Lung (tissue), 11 donors: ENCODE measurements at regions not wholly inside any gene's neighbourhood (a gene's known extent, or its start where the extent isn't known, plus 50 kb on each side); places are given as distances from the start of the nearest gene placed in this dataset.
"Not testable (repeated sequence)": the region's sequence is repeated elsewhere in the genome, so short reads cannot be mapped to it uniquely, and the experiment has no call there.

Source experiments
- ATAC-seq: fragments of 200-7000 bp; cut with Tn5 transposase; one replicate; pipeline ENCODE4 v1.9.1; 2020; ENCODE audit warnings: moderate number of reproducible peaks; ENCODE audit not compliant: insufficient read depth, low FRiP score
- DNase-seq, 3 donors: peaks; one replicate each; pipeline ENCODE4 v3.0.0-alpha.2; 2013 to 2017
- H3K27ac ChIP-seq, 2 donors: one replicate each; pipeline ENCODE4 v1.5.1; 2013; ENCODE audit warnings: mild to moderate bottlenecking in 2 of 2, moderate library complexity in 2 of 2, control low read depth in 1 of 2, inconsistent platforms in 1 of 2, low read depth in 1 of 2, low read length in 1 of 2
- H3K27me3 ChIP-seq, 3 donors: one replicate each; pipeline ENCODE4 v1.5.1; 2013; ENCODE audit warnings: low read length in 2 of 3; ENCODE audit not compliant: control insufficient read depth in 3 of 3, insufficient read depth in 3 of 3
- H3K36me3 ChIP-seq, 4 donors: one replicate each; pipeline ENCODE4 v1.5.1; 2013; ENCODE audit warnings: low read length in 4 of 4, mild to moderate bottlenecking in 1 of 4, moderate library complexity in 1 of 4; ENCODE audit not compliant: control insufficient read depth in 4 of 4, insufficient read depth in 4 of 4
- H3K4me1 ChIP-seq, 5 donors: one replicate each; pipeline ENCODE4 v1.5.1; 2013; ENCODE audit warnings: low read length in 5 of 5, mild to moderate bottlenecking in 2 of 5, moderate library complexity in 1 of 5; ENCODE audit not compliant: control insufficient read depth in 5 of 5, insufficient read depth in 5 of 5
- H3K4me3 ChIP-seq: one replicate; pipeline ENCODE4 v1.5.1; 2013; ENCODE audit warnings: mild to moderate bottlenecking, control low read depth, moderate library complexity
- H3K9ac ChIP-seq, 2 donors: one replicate each; pipeline ENCODE4 v1.5.1; 2013; ENCODE audit warnings: low read length in 2 of 2, control low read depth in 1 of 2; ENCODE audit not compliant: insufficient read depth in 1 of 2
- H3K9me3 ChIP-seq, 4 donors: one replicate each; pipeline ENCODE4 v1.5.1; 2013; ENCODE audit warnings: low read length in 3 of 4, mild to moderate bottlenecking in 1 of 4, moderate library complexity in 1 of 4; ENCODE audit not compliant: control insufficient read depth in 4 of 4, insufficient read depth in 3 of 4
- WGBS, 2 donors: extraction: QIAGEN DNeasy Blood & Tissue Kit; methylation state at CpG; one replicate each; pipeline ENCODE4 v1.1.7; 2013; 5-methylcytosine and 5-hydroxymethylcytosine counted together
- TF ChIP-seq, protein P1 (sequence below): IDR thresholded peaks from 2 replicates; pipeline ENCODE4 v1.5.1; 2012; ENCODE audit warnings: mild to moderate bottlenecking; ENCODE audit errors: control extremely low read depth, extremely low read depth
- donor health status: control.
- donor health status: control.
- donor health status: Bipolar disorder and iron deficiency.
- donor health status: healthy.
- donor health status: DM: yes; HTN: yes; CAD: no.

DNA sequence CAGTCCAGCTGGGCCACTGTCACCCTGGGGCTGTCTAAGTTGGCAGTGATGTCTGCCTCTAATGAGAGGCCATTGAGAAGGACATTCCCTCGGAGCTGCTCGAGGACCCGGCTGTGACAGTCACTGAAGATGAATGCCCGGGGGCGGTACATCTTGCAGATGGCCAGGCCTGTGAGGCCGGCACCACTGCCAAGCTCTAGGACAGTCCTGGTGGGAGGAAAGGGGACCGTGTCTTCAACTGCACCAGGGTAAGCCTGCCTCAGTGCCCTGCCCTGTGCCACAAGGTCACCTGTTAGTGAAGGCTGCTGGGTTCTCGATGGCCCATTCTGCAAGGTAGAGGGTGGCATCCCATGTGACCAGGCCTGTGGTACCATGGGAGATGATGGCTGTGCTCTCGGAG, 236.6 kb upstream of the FRG2C start:
- H3K27me3 ChIP-seq, H3K27ac ChIP-seq, ATAC-seq, H3K4me1 ChIP-seq, H3K9me3 ChIP-seq, DNase-seq, H3K9ac ChIP-seq, H3K4me3 ChIP-seq: not testable (repeated sequence)
- peaks cover 0 to 28% (median 2%) of the 10 kb centered on the region in 4 donors for H3K36me3 ChIP-seq
- 89 to 94% methylated on average over 9 of the region's 9 CpGs for WGBS, 2 donors

DNA sequence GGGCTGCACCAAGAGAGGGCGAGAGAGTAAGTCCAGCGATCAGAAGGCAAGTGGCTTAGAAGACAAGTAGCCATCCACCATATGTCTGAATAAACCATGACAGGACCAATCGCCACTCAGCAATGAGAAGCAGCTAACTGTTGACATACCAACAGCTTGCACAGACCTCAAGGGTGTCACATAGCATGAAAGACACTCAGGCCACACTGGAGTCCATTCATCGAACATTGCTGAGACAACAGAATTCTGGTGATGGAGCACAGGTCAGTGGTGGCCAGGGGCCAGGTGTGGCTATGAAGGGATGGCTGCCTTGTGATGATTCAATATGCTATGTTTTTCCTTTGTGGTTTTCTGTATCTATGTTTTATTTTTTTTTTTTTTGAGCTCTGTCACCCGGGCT, 236.2 kb upstream of the FRG2C start:
- not testable (repeated sequence) for H3K4me1 ChIP-seq, H3K9me3 ChIP-seq, ATAC-seq, H3K27ac ChIP-seq, H3K4me3 ChIP-seq, DNase-seq, H3K9ac ChIP-seq, H3K27me3 ChIP-seq
- peaks cover 0 to 28% (median 2%) of the 10 kb centered on the region in 4 donors for H3K36me3 ChIP-seq
- WGBS, 2 donors: 88 to 89% methylated on average over 5 of the region's 5 CpGs

DNA sequence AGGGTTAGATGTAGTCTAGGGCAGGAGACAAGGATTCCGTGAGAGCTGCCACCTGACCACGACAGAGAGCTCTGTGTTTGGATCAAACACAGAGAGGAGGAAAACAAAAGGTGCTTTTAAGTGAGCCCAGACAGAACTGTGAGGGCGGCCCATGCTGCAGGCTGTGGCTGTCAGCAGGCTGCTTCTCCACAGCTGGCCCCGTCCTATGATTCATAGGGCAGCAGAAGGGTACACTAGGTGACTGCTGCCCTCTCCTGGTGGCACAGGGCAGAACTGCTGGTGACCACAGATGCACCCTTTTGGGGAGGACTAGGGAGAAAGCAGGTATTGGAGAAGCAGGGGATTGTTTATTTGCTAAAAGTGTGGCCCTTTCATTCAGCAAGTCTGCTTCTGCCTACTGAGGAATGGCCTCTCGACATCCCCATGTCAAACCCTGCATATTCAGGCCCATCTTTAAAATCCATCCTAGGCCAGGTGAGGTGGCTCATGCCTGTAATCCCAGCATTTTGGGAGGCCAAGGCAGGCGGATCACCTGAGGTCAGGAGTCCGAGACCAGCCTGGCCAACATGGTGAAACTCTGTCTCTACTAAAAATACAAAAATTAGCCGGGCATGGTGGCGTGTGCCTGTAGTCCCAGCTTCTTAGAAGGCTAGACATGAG, 234.4 kb upstream of the FRG2C start:
- H3K4me3 ChIP-seq, H3K4me1 ChIP-seq, ATAC-seq, H3K27ac ChIP-seq, H3K27me3 ChIP-seq, H3K9ac ChIP-seq, H3K9me3 ChIP-seq: not testable (repeated sequence)
- DNase-seq: peak; percentile 73 to 79 (median 74)
- TF ChIP-seq, protein P1, sequence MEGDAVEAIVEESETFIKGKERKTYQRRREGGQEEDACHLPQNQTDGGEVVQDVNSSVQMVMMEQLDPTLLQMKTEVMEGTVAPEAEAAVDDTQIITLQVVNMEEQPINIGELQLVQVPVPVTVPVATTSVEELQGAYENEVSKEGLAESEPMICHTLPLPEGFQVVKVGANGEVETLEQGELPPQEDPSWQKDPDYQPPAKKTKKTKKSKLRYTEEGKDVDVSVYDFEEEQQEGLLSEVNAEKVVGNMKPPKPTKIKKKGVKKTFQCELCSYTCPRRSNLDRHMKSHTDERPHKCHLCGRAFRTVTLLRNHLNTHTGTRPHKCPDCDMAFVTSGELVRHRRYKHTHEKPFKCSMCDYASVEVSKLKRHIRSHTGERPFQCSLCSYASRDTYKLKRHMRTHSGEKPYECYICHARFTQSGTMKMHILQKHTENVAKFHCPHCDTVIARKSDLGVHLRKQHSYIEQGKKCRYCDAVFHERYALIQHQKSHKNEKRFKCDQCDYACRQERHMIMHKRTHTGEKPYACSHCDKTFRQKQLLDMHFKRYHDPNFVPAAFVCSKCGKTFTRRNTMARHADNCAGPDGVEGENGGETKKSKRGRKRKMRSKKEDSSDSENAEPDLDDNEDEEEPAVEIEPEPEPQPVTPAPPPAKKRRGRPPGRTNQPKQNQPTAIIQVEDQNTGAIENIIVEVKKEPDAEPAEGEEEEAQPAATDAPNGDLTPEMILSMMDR: peak; percentile 19
- 66 to 69% methylated on average over 9 of the region's 9 CpGs for WGBS, 2 donors
- peaks cover 0 to 28% (median 2%) of the 10 kb centered on the region in 4 donors for H3K36me3 ChIP-seq

DNA sequence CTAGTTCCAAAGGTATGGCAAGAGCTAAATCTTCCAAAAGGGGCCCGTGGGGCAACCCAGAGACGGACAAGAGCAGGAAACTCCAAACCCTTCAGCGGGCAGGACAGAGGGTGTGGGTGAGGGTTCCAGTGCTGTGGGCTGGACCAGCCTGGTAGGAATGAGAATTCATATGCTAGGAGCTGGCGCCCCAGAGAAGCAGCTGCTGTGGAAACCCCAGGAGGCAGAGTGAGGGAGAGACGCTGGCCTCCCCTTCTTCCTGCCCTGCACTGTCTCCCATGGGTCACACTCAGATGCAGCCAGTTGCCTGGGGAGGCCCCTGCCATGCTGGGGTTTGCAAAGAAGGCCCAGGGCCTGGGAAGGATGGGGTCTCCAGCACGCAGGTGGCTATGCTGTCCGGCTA, 233.7 kb upstream of the FRG2C start:
- H3K27ac ChIP-seq, H3K27me3 ChIP-seq, DNase-seq, H3K4me3 ChIP-seq, ATAC-seq, H3K9ac ChIP-seq, H3K4me1 ChIP-seq, H3K9me3 ChIP-seq: not testable (repeated sequence)
- H3K36me3 ChIP-seq: peaks cover 0 to 27% (median 2%) of the 10 kb centered on the region in 4 donors
- 90 to 91% methylated on average over 7 of the region's 7 CpGs for WGBS, 2 donors

DNA sequence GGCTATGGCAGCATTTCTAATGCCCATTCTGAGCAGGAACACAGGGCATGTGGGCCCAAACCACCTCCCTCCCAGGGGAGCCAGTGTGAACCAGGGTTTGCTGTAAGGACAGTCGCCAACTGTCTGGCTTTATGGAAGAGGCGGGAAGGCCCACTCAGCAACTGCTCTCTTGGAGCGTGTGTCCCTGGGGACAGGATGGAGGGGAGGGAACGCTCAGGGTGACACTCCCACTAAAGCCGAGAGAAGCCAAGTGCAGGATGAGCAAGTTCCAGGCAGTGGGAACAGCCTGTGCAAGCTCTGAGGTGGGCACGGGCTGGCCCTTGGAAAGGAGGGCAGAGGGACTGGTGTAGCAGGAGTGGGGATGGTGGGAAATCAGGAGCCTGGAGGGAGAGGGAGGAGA, 233.0 kb upstream of the FRG2C start:
- DNase-seq, H3K4me3 ChIP-seq, H3K4me1 ChIP-seq, ATAC-seq, H3K9me3 ChIP-seq, H3K27ac ChIP-seq, H3K9ac ChIP-seq, H3K27me3 ChIP-seq: not testable (repeated sequence)
- H3K36me3 ChIP-seq: peaks cover 0 to 20% (median 2%) of the 10 kb centered on the region in 4 donors
- 75 to 85% methylated on average over 6 of the region's 6 CpGs for WGBS, 2 donors

DNA sequence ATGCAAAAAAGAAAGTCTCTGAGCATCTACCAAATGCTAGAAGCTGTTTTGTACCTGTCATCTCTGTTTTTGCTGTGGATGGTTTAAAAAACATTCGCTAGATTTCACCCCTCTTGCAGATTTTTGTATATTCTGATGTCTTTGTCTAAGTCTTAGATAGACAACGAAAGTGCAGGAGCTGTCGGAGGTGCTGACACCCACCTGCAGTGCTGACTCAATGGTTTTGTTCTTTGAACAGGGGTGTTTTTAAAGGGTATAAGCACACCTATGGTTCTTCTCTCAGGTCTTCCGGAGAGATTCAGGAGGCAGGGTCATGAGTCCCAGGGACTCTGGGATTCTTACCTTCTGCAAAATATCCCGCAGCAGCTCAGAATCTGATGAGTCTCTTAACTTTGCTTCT, 231.7 kb upstream of the FRG2C start:
- not testable (repeated sequence) for DNase-seq, H3K4me1 ChIP-seq, H3K4me3 ChIP-seq, H3K27ac ChIP-seq, H3K9me3 ChIP-seq, H3K9ac ChIP-seq, ATAC-seq, H3K27me3 ChIP-seq
- H3K36me3 ChIP-seq: peaks cover 0 to 12% (median 2%) of the 10 kb centered on the region in 4 donors
- 92 to 93% methylated on average over 5 of the region's 5 CpGs for WGBS, 2 donors

DNA sequence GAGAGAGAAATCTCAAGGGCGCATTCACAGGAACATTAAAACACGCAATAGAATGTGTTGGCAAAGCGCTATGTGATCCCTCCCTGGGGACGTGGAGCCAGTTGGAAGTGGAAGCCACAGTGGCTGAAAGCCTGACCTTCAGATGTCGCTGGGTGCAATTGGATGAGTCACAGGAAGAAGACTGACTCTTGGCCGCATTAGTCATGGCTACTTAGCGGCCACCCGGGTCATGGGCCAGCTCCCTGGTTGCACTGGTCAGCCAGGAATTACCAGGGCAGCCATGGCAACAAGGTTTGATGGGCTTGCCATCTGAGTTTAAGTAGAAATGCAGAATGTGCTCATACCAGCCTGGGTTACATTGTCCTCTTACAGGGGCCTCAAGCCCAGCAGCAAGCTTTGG, 231.2 kb upstream of the FRG2C start:
- ATAC-seq, H3K4me1 ChIP-seq, H3K4me3 ChIP-seq, H3K36me3 ChIP-seq, H3K9ac ChIP-seq, H3K9me3 ChIP-seq, H3K27me3 ChIP-seq: not testable (repeated sequence)
- H3K27ac ChIP-seq: peak overlapping the region in 1 of 2 donors; percentile 83
- WGBS, 2 donors: 57 to 78% methylated on average over 8 of the region's 8 CpGs
- DNase-seq: peak in 1 of 3 donors; percentile 11
